Chondrocyte (in vitro differentiated cells): ENCODE measurements at regions not wholly inside any gene's neighbourhood (a gene's known extent, or its start where the extent isn't known, plus 50 kb on each side); places are given as distances from the start of the nearest gene placed in this dataset.

Source experiments
- DNase-seq: peaks from one replicate; pipeline ENCODE4 v3.0.0; 2021; ENCODE audit warnings: mixed read lengths, low spot score
- H3K27ac Mint-ChIP-seq: one replicate; pipeline ENCODE4 v1.8.0; 2021; ENCODE audit warnings: mild to moderate bottlenecking, moderate library complexity, mixed read lengths; ENCODE audit not compliant: unreplicated experiment
- H3K27me3 Mint-ChIP-seq: 2 replicates; pipeline ENCODE4 v1.8.0; 2021; ENCODE audit warnings: low read depth, mixed read lengths
- H3K36me3 Mint-ChIP-seq: 2 replicates; pipeline ENCODE4 v1.8.0; 2021; ENCODE audit warnings: low read depth, mixed read lengths
- H3K4me1 Mint-ChIP-seq: 2 replicates; pipeline ENCODE4 v1.8.0; 2021; ENCODE audit warnings: low read depth, mild to moderate bottlenecking, mixed read lengths
- H3K4me3 Mint-ChIP-seq: one replicate; pipeline ENCODE4 v1.8.0; 2021; ENCODE audit warnings: mild to moderate bottlenecking, moderate library complexity, mixed read lengths; ENCODE audit not compliant: unreplicated experiment
- H3K9me3 Mint-ChIP-seq: 2 replicates; pipeline ENCODE4 v1.8.0; 2021; ENCODE audit warnings: low read depth, mixed read lengths
- CTCF ChIP-seq: fragments of 200-600 bp; sonication (generic); IDR thresholded peaks from 2 replicates; pipeline ENCODE4 v1.5.0; 2021; ENCODE audit warnings: antibody characterized with exemption, mild to moderate bottlenecking, moderate library complexity

- DNase-seq = no peak
- H3K36me3 Mint-ChIP-seq = no peaks in the 10 kb centered on the region
- peaks cover 3% of the 10 kb centered on the region for H3K9me3 Mint-ChIP-seq
- peaks cover 19% of the 10 kb centered on the region for H3K4me1 Mint-ChIP-seq
- H3K27ac Mint-ChIP-seq = no peak overlapping the region
- H3K27me3 Mint-ChIP-seq = no peaks in the 10 kb centered on the region
- H3K4me3 Mint-ChIP-seq = no peak overlapping the region
- no peak for TF ChIP-seq CTCF
Observed at GRCh38 chr14:89702876-89703200, 251.7 kb downstream of the EFCAB11 start.

DNA sequence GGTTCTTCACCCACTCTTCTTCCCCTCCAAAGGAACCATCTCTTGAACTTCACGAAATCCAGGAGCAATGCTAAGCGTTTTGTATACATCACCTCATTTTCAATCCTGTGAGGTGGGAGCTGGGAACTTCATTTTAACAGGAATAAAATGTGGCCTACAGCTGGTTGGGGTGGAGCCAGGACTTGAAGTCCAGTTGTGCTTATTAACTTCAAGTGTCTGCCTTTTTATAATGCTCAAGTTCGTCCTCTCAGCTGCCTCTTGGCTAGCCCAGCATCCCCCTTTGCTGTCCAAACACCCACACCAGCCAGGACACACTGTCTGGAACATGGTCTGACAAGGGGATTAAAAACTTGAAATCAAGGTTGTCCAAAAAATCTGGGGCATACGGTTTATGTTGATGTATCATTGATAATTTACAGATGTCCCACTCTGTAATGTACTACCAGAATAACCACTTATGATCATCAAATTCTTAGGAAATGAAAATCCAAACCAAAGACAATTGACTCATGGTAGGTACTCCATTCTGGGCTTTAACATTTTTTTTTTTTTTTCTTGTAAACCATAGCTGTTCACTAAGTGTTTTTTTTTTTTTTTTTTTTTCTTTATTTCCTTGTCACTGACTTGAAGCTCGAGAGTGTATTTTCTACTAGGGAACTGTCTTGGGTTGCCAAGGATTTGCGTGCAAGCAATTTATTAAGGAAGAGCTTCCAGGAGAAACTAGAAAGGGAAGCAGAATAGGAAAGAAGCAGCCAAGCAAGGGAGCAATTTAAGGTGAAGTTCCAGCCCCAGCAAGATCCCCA is 252.3 kb downstream of the EFCAB11 start:
- DNase-seq = no peak
- Mint-ChIP-seq H3K27me3 (no peaks in the 10 kb centered on the region), H3K4me3 (peak overlapping the region; percentile 72), H3K27ac (peak overlapping the region; percentile 78), H3K4me1 (peaks cover 19% of the 10 kb centered on the region), H3K9me3 (peaks cover 7% of the 10 kb centered on the region), H3K36me3 (no peaks in the 10 kb centered on the region)
- no peak for TF ChIP-seq CTCF

DNA sequence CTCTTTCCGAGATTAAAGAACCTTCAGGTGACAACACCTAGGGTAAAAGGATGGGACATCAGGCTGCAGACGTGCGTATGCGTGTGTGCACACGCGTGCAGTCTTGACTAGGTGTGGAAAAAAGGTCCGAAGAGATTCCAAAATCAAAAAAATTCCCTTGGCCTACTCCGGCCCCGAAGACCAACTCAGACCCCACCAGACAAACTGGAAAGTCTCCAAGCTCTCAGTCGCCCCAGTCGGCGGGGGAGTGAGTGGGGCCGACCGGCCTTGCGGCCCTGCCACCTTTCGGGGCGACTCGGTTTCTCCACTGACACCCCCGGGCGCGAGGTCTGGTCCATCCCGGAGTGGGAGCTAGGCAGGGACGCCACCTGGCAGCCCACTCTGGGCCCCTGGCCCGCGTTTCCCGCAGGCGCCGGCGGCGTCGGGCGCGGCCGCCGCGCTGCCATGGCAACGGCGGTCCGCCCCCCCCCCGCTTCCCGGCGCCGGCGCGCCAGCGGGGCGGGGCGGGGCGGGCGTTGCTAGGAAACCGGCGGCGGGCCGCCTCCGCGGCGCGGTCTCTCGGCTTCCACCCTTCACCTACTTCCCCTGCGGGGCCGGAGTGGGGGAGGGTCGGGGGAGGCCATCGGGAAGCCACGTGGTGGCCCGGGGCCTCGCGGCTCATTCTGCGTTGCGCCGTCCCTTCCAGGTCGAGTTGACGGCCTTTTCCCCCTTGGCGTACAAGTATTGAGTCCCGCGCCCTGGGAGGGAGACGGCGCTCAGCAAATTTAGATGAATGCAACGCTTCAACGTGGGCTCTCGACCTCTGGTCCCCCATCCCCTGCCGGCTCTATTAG is 253.1 kb downstream of the EFCAB11 start:
- DNase-seq = peak; percentile 94
- Mint-ChIP-seq H3K9me3 (peaks cover 7% of the 10 kb centered on the region), H3K27me3 (no peaks in the 10 kb centered on the region), H3K27ac (peak overlapping the region; percentile 78), H3K36me3 (no peaks in the 10 kb centered on the region), H3K4me3 (peak overlapping the region; percentile 72), H3K4me1 (peaks cover 19% of the 10 kb centered on the region)
- TF ChIP-seq CTCF = no peak

DNA sequence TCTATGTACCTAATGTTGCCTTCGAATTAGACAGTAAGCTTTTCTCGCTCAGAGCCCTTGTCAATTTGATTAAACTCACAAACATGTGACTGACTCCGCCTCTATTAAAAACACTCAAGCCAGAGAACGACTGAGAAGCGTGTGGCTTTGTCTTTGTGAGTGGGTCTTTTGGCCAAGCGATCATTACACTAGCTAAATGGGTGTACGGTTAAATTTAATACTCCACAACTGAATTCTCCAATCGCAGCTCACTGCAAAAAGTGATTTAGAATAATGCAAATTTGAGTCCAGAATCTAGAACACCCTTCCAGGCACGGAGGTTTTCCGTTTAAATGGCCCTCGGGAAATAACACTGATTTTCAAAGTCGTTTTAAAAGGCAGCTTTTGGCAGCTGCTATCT is 253.7 kb downstream of the EFCAB11 start:
- no peak for TF ChIP-seq CTCF
- H3K9me3 Mint-ChIP-seq = peaks cover 7% of the 10 kb centered on the region
- no peak for DNase-seq
- peak overlapping the region; percentile 65 for H3K4me3 Mint-ChIP-seq
- H3K27me3 Mint-ChIP-seq = no peaks in the 10 kb centered on the region
- no peaks in the 10 kb centered on the region for H3K36me3 Mint-ChIP-seq
- peaks cover 19% of the 10 kb centered on the region for H3K4me1 Mint-ChIP-seq
- no peak overlapping the region for H3K27ac Mint-ChIP-seq

DNA sequence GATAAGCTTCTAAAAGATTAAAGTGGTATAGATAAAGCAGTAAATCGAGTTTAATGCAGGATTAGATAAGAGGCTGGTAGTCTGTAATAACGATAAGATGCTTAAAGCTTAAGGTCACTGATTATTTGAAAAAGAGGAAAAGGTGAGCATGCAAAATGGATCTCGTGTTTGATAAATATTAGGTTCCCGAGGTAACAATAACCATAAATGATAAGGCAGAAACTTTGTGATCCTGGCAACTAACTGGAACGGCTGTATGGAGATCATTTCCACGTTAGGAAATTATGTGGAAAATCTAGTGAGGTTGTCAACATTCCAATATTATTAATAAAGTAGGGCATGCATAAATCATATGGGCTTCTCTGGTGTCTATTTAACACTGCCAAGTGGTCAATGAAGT is 255.5 kb downstream of the EFCAB11 start:
- no peak for DNase-seq
- no peak for TF ChIP-seq CTCF
- H3K27me3 Mint-ChIP-seq = no peaks in the 10 kb centered on the region
- no peak overlapping the region for H3K27ac Mint-ChIP-seq
- H3K36me3 Mint-ChIP-seq = no peaks in the 10 kb centered on the region
- no peak overlapping the region for H3K4me3 Mint-ChIP-seq
- H3K4me1 Mint-ChIP-seq = peaks cover 19% of the 10 kb centered on the region
- peaks cover 7% of the 10 kb centered on the region for H3K9me3 Mint-ChIP-seq
